ENCODE measurements at regions not wholly inside any gene's neighbourhood (a gene's known extent, or its start where the extent isn't known, plus 50 kb on each side); places are given as distances from the start of the nearest gene placed in this dataset.

GRCh38 chr6:166743406-166744222 is 116.6 kb upstream of the RPS6KA2 start:
- DNase-seq (ENCODE audit: low spot score in 2 of 2) (no peak), ATAC-seq (no peak)
- Mint-ChIP-seq H3K9me3 (no peaks in the 10 kb centered on the region), H3K4me1 (no peaks in the 10 kb centered on the region), H3K27ac (no peak overlapping the region), H3K36me3 (peaks cover 6% of the 10 kb centered on the region), H3K4me3 (no peak overlapping the region)

- Mint-ChIP-seq H3K36me3 (peaks cover 3% of the 10 kb centered on the region), H3K9me3 (no peaks in the 10 kb centered on the region), H3K27ac (no peak overlapping the region), H3K4me3 (no peak overlapping the region), H3K4me1 (no peaks in the 10 kb centered on the region)
- ATAC-seq (no peak), DNase-seq (ENCODE audit: low spot score in 2 of 2) (no peak)
Measured at GRCh38 chr6:166742981-166743380, 115.9 kb upstream of the RPS6KA2 start.

GRCh38 chr6:166739976-166740318 is 112.9 kb upstream of the RPS6KA2 start:
- DNase-seq (ENCODE audit: low spot score in 2 of 2) (no peak), ATAC-seq (peak; percentile 70)
- Mint-ChIP-seq H3K4me3 (no peak overlapping the region), H3K27ac (no peak overlapping the region), H3K36me3 (no peaks in the 10 kb centered on the region), H3K9me3 (no peaks in the 10 kb centered on the region), H3K4me1 (no peaks in the 10 kb centered on the region)

- ATAC-seq = no peak
- Mint-ChIP-seq H3K27ac (no peak overlapping the region), H3K9me3 (no peaks in the 10 kb centered on the region), H3K4me1 (no peaks in the 10 kb centered on the region), H3K36me3 (no peaks in the 10 kb centered on the region), H3K4me3 (no peak overlapping the region)
- no peak for DNase-seq (ENCODE audit: low spot score in 2 of 2)
Measured at GRCh38 chr6:166739117-166739975, 112.3 kb upstream of the RPS6KA2 start.

- Mint-ChIP-seq H3K27ac (no peak overlapping the region), H3K4me1 (no peaks in the 10 kb centered on the region), H3K36me3 (no peaks in the 10 kb centered on the region), H3K9me3 (no peaks in the 10 kb centered on the region), H3K4me3 (no peak overlapping the region)
- no peak for DNase-seq (ENCODE audit: low spot score in 2 of 2)
- ATAC-seq = no peak
Measured at GRCh38 chr6:166738386-166739116, 111.5 kb upstream of the RPS6KA2 start.

GRCh38 chr6:166737261-166737660 is 110.2 kb upstream of the RPS6KA2 start:
- Mint-ChIP-seq H3K4me1 (no peaks in the 10 kb centered on the region), H3K9me3 (no peaks in the 10 kb centered on the region), H3K4me3 (no peak overlapping the region), H3K36me3 (no peaks in the 10 kb centered on the region), H3K27ac (no peak overlapping the region)
- no peak for DNase-seq (ENCODE audit: low spot score in 2 of 2)
- ATAC-seq = peak; percentile 13

- ATAC-seq (no peak), DNase-seq (ENCODE audit: low spot score in 2 of 2) (no peak)
- Mint-ChIP-seq H3K27ac (no peak overlapping the region), H3K9me3 (no peaks in the 10 kb centered on the region), H3K36me3 (no peaks in the 10 kb centered on the region), H3K4me3 (no peak overlapping the region), H3K4me1 (no peaks in the 10 kb centered on the region)
Measured at GRCh38 chr6:166736634-166737033, 109.6 kb upstream of the RPS6KA2 start.

GRCh38 chr6:166733900-166734299 is 106.8 kb upstream of the RPS6KA2 start:
- no peak for ATAC-seq
- DNase-seq (ENCODE audit: low spot score in 2 of 2) = no peak
- H3K27ac Mint-ChIP-seq = peak overlapping the region; percentile 30
- H3K36me3 Mint-ChIP-seq = no peaks in the 10 kb centered on the region
- H3K4me1 Mint-ChIP-seq = no peaks in the 10 kb centered on the region
- H3K9me3 Mint-ChIP-seq = no peaks in the 10 kb centered on the region
- no peak overlapping the region for H3K4me3 Mint-ChIP-seq

- H3K4me1 Mint-ChIP-seq = no peaks in the 10 kb centered on the region
- ATAC-seq (no peak), DNase-seq (ENCODE audit: low spot score in 2 of 2) (no peak)
- no peaks in the 10 kb centered on the region for H3K9me3 Mint-ChIP-seq
- H3K4me3 Mint-ChIP-seq = no peak overlapping the region
- no peak overlapping the region for H3K27ac Mint-ChIP-seq
- no peaks in the 10 kb centered on the region for H3K36me3 Mint-ChIP-seq
Measured at GRCh38 chr6:166729658-166730057, 102.6 kb upstream of the RPS6KA2 start.

- H3K9me3 Mint-ChIP-seq = no peaks in the 10 kb centered on the region
- DNase-seq (ENCODE audit: low spot score in 2 of 2) (no peak), ATAC-seq (no peak)
- H3K27ac Mint-ChIP-seq = no peak overlapping the region
- H3K4me3 Mint-ChIP-seq = no peak overlapping the region
- H3K4me1 Mint-ChIP-seq = no peaks in the 10 kb centered on the region
- no peaks in the 10 kb centered on the region for H3K36me3 Mint-ChIP-seq
Measured at GRCh38 chr6:166728884-166729530, 102.0 kb upstream of the RPS6KA2 start.

- no peak for DNase-seq (ENCODE audit: low spot score in 2 of 2)
- H3K36me3 Mint-ChIP-seq = no peaks in the 10 kb centered on the region
- H3K27ac Mint-ChIP-seq = no peak overlapping the region
Measured at GRCh38 chr6:166726201-166726600, 99.2 kb upstream of the RPS6KA2 start.

GRCh38 chr6:166725571-166725970 is 98.5 kb upstream of the RPS6KA2 start:
- H3K27ac Mint-ChIP-seq = no peak overlapping the region

More at GRCh38 chr6:166726201-166726600, 99.2 kb upstream of the RPS6KA2 start:
- Mint-ChIP-seq H3K4me3 (no peak overlapping the region), H3K4me1 (no peaks in the 10 kb centered on the region), H3K9me3 (no peaks in the 10 kb centered on the region)
- ATAC-seq = no peak

GRCh38 chr6:166724576-166724975 is 97.5 kb upstream of the RPS6KA2 start:
- Mint-ChIP-seq H3K9me3 (no peaks in the 10 kb centered on the region), H3K4me3 (no peak overlapping the region), H3K4me1 (no peaks in the 10 kb centered on the region), H3K27ac (no peak overlapping the region), H3K36me3 (no peaks in the 10 kb centered on the region)
- DNase-seq (ENCODE audit: low spot score in 2 of 2) = no peak
- ATAC-seq = no peak

More at GRCh38 chr6:166725571-166725970, 98.5 kb upstream of the RPS6KA2 start:
- H3K4me1 Mint-ChIP-seq = no peaks in the 10 kb centered on the region
- no peak overlapping the region for H3K4me3 Mint-ChIP-seq
- H3K36me3 Mint-ChIP-seq = no peaks in the 10 kb centered on the region
- ATAC-seq (no peak), DNase-seq (ENCODE audit: low spot score in 2 of 2) (no peak)
- H3K9me3 Mint-ChIP-seq = no peaks in the 10 kb centered on the region

GRCh38 chr6:166722785-166723184 is 95.7 kb upstream of the RPS6KA2 start:
- ATAC-seq = no peak
- no peak overlapping the region for H3K27ac Mint-ChIP-seq
- H3K4me1 Mint-ChIP-seq = no peaks in the 10 kb centered on the region
- no peaks in the 10 kb centered on the region for H3K36me3 Mint-ChIP-seq
- no peaks in the 10 kb centered on the region for H3K9me3 Mint-ChIP-seq
- DNase-seq (ENCODE audit: low spot score in 2 of 2) = no peak
- H3K4me3 Mint-ChIP-seq = no peak overlapping the region

- Mint-ChIP-seq H3K4me1 (no peaks in the 10 kb centered on the region), H3K4me3 (no peak overlapping the region), H3K27ac (no peak overlapping the region), H3K9me3 (no peaks in the 10 kb centered on the region), H3K36me3 (no peaks in the 10 kb centered on the region)
- DNase-seq (ENCODE audit: low spot score in 2 of 2) (no peak), ATAC-seq (no peak)
Measured at GRCh38 chr6:166721576-166721975, 94.5 kb upstream of the RPS6KA2 start.

Data from stimulated activated effector memory CD8-positive, alpha-beta T cell treated with anti-CD3 and anti-CD28 coated beads, Interleukin-12 subunit alpha, Interleukin-12 subunit beta, amount 100 ng/mL, for 72 hours (primary cell).